Activated CD8-positive, alpha-beta memory T cell treated with anti-CD3 and anti-CD28 coated beads, Interleukin-2, amount 50 U/mL, for 48 hours (primary cell): ENCODE measurements at regions not wholly inside any gene's neighbourhood (a gene's known extent, or its start where the extent isn't known, plus 50 kb on each side); places are given as distances from the start of the nearest gene placed in this dataset.

ENCODE experiments used
- DNase-seq: peaks from one replicate; pipeline ENCODE4 v3.0.0-alpha.2; 2020

- DNase-seq, result no peak
Measured at GRCh38 chr9:88696501-88696900, 161.5 kb downstream of the NXNL2 start.

- DNase-seq, result no peak
Measured at GRCh38 chr9:88697764-88698432, 162.9 kb downstream of the NXNL2 start.

- no peak for DNase-seq
Measured at GRCh38 chr9:88702985-88703384, 168.0 kb downstream of the NXNL2 start.

- no peak for DNase-seq
Measured at GRCh38 chr9:88706193-88707113, 171.5 kb downstream of the NXNL2 start.

GRCh38 chr9:88710449-88710848 is 175.5 kb downstream of the NXNL2 start:
- DNase-seq, result no peak

- no peak for DNase-seq
Measured at GRCh38 chr9:88711719-88712118, 176.7 kb downstream of the NXNL2 start.

- DNase-seq, result no peak
Measured at GRCh38 chr9:88712484-88712883, 177.5 kb downstream of the NXNL2 start.

GRCh38 chr9:88713010-88713409 is 178.0 kb downstream of the NXNL2 start:
- DNase-seq, result no peak

GRCh38 chr9:88716596-88717290 is 181.8 kb downstream of the NXNL2 start:
- DNase-seq, result no peak

- DNase-seq, result no peak
Measured at GRCh38 chr9:88721025-88721424, 186.0 kb downstream of the NXNL2 start.

- no peak for DNase-seq
Measured at GRCh38 chr9:88721495-88722279, 186.7 kb downstream of the NXNL2 start.

GRCh38 chr9:88722753-88723152 is 187.8 kb downstream of the NXNL2 start:
- DNase-seq, result no peak

GRCh38 chr9:88723751-88724150 is 188.8 kb downstream of the NXNL2 start:
- no peak for DNase-seq

GRCh38 chr9:88724331-88724730 is 189.4 kb downstream of the NXNL2 start:
- DNase-seq, result no peak

GRCh38 chr9:88725300-88726019 is 190.5 kb downstream of the NXNL2 start:
- DNase-seq, result no peak

GRCh38 chr9:88726803-88727202 is 191.8 kb downstream of the NXNL2 start:
- DNase-seq, result no peak

- no peak for DNase-seq
Measured at GRCh38 chr9:88730780-88731179, 195.8 kb downstream of the NXNL2 start.

- DNase-seq, result no peak
Measured at GRCh38 chr9:88732128-88732527, 197.2 kb downstream of the NXNL2 start.

- DNase-seq, result no peak
Measured at GRCh38 chr9:88733651-88734421, 198.9 kb downstream of the NXNL2 start.

GRCh38 chr9:88734527-88734926 is 199.5 kb downstream of the NXNL2 start:
- DNase-seq, result no peak

GRCh38 chr9:88736136-88736637 is 201.2 kb downstream of the NXNL2 start:
- no peak for DNase-seq
